ENCODE measurements at regions not wholly inside any gene's neighbourhood (a gene's known extent, or its start where the extent isn't known, plus 50 kb on each side); places are given as distances from the start of the nearest gene placed in this dataset.

DNA sequence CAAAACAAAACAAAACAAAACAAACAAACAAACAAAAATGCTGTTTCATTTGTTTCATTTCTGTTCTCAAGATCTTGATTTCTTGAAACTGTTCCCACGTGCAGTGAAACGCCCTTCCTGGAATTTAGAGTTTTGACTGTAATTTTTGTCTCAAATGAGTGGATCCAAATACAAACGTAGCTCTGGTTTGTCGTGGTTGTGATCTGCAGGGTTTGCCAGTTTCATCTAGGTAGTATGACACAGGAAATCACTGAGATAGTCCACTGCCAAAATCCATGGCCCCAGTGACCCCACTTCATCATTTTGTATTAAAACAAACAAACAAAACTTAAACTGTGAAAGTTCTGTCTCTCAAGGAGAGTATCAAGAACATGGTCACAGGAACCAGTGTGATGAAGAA is 838.6 kb downstream of the BCL11B start:
- Histone ChIP-seq H3K4me3 (ENCODE audit: control insufficient read depth in 1 of 2, extremely low read depth in 1 of 2, low read length in 1 of 2) (no peak overlapping the region), H3K36me3 (ENCODE audit: control insufficient read depth in 2 of 2, extremely low read depth in 1 of 2, insufficient read depth in 1 of 2, low read length in 1 of 2) (no peaks in the 10 kb centered on the region), H3K27ac (ENCODE audit: low read length) (no peak overlapping the region), H3K27me3 (replicated peaks in 1 of 2; ENCODE audit: control insufficient read depth in 2 of 2, extremely low read depth in 1 of 2, insufficient read depth in 2 of 2, low read length in 1 of 2) (no peaks in the 10 kb centered on the region), H3K4me1 (ENCODE audit: control insufficient read depth in 1 of 2, extremely low read depth in 1 of 2, insufficient read depth in 2 of 2, low read length in 2 of 2) (peaks cover 0 to under 1% of the 10 kb centered on the region in 2 experiments), H3K9me3 (peaks cover 7% of the 10 kb centered on the region)
- no CpG with 5 or more reads among the region's 4 CpGs for WGBS (ENCODE audit: insufficient coverage)
- POLR2A ChIA-PET = interaction anchor here in 1 of 2 donors (0.7 kb wide), 1 partner anchor 917 kb away, joined by 3 read pairs; no protein-coding TSS in a partner anchor
- Mint-ChIP-seq H3K9me3 (peaks cover 0 to 15% (median 11%) of the 10 kb centered on the region in 3 donors), H3K27ac (peak overlapping the region; percentile 50 to 68), H3K4me1 (peaks cover 20 to 27% (median 23%) of the 10 kb centered on the region in 3 donors), H3K27me3 (no peaks in the 10 kb centered on the region), H3K4me3 (peak overlapping the region in 1 of 3 donors; percentile 40), H3K36me3 (peaks cover 9% of the 10 kb centered on the region)
- CTCF ChIA-PET = no interaction called here
- ATAC-seq (replicated peaks in 1 of 4) (no peak), DNase-seq (no peak)

- Histone ChIP-seq H3K27me3 (replicated peaks in 1 of 2; ENCODE audit: control insufficient read depth in 2 of 2, extremely low read depth in 1 of 2, insufficient read depth in 2 of 2, low read length in 1 of 2) (no peaks in the 10 kb centered on the region), H3K36me3 (ENCODE audit: control insufficient read depth in 2 of 2, extremely low read depth in 1 of 2, insufficient read depth in 1 of 2, low read length in 1 of 2) (no peaks in the 10 kb centered on the region), H3K4me3 (ENCODE audit: control insufficient read depth in 1 of 2, extremely low read depth in 1 of 2, low read length in 1 of 2) (no peak overlapping the region), H3K4me1 (ENCODE audit: control insufficient read depth in 1 of 2, extremely low read depth in 1 of 2, insufficient read depth in 2 of 2, low read length in 2 of 2) (no peaks in the 10 kb centered on the region), H3K27ac (ENCODE audit: low read length) (no peak overlapping the region), H3K9me3 (peaks cover 7% of the 10 kb centered on the region)
- POLR2A ChIA-PET = interaction anchor here in 1 of 2 donors (0.6 kb wide), 1 partner anchor 295 kb away, joined by 7 read pairs; no protein-coding TSS in a partner anchor
- Mint-ChIP-seq H3K27me3 (no peaks in the 10 kb centered on the region), H3K27ac (no peak overlapping the region), H3K36me3 (peaks cover 14% of the 10 kb centered on the region), H3K4me3 (no peak overlapping the region), H3K9me3 (peaks cover 6 to 26% (median 17%) of the 10 kb centered on the region in 3 donors), H3K4me1 (peaks cover 21 to 28% (median 23%) of the 10 kb centered on the region in 3 donors)
- CTCF ChIA-PET = no interaction called here
- DNase-seq (no peak), ATAC-seq (replicated peaks in 1 of 4) (no peak)
- WGBS (ENCODE audit: insufficient coverage) = no CpG with 5 or more reads among the region's 2 CpGs
These were observed 834.9 kb downstream of the BCL11B start for GRCh38 chr14:98437113-98437512.

DNA sequence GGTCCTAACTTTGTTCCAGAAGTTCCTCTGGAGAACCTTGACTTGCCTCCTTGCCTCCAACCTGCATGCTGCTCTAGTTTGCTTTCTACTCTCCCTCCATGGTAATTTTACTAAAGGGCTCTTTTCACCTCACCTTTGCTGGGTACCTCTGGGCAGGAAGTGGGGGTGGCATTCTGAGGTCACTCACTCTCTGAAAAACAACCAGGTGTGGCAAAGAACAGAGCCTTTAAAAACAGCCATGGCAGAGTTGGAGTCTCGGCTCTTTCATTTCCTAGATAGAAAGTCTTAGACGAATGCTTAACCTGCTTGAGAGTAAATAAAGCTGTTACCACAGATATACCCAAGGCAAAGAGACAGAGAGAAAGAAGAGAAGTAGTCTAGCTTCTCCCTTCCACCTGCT is 827.9 kb downstream of the BCL11B start:
- Histone ChIP-seq H3K27me3 (replicated peaks in 1 of 2; ENCODE audit: control insufficient read depth in 2 of 2, extremely low read depth in 1 of 2, insufficient read depth in 2 of 2, low read length in 1 of 2) (no peaks in the 10 kb centered on the region), H3K9me3 (no peaks in the 10 kb centered on the region), H3K4me1 (ENCODE audit: control insufficient read depth in 1 of 2, extremely low read depth in 1 of 2, insufficient read depth in 2 of 2, low read length in 2 of 2) (peaks cover 16 to 32% of the 10 kb centered on the region in 2 experiments), H3K4me3 (ENCODE audit: control insufficient read depth in 1 of 2, extremely low read depth in 1 of 2, low read length in 1 of 2) (no peak overlapping the region), H3K27ac (ENCODE audit: low read length) (peak overlapping the region; percentile 91), H3K36me3 (ENCODE audit: control insufficient read depth in 2 of 2, extremely low read depth in 1 of 2, insufficient read depth in 1 of 2, low read length in 1 of 2) (no peaks in the 10 kb centered on the region)
- H3K36me3 Mint-ChIP-seq = peaks cover 4% of the 10 kb centered on the region
- ChIA-PET CTCF (interaction anchor here in 1 of 2 donors (0.6 kb wide), 1 partner anchor 369 kb away, joined by 8 read pairs; no protein-coding TSS in a partner anchor), POLR2A (interaction anchor here in 1 of 2 donors (0.6 kb wide), 1 partner anchor 1088 kb away, joined by 7 read pairs; no protein-coding TSS in a partner anchor)
- ATAC-seq (replicated peaks in 1 of 4) (peak; percentile 96 to 99 (median 97)), DNase-seq (peak; percentile 30 to 88 (median 65))
- H3K9me3 Mint-ChIP-seq = peaks cover 6 to 14% (median 11%) of the 10 kb centered on the region in 3 donors
- WGBS (ENCODE audit: insufficient coverage) = no CpG with 5 or more reads among the region's 2 CpGs
- H3K27ac Mint-ChIP-seq = peak overlapping the region; percentile 100
- H3K27me3 Mint-ChIP-seq = no peaks in the 10 kb centered on the region
- H3K4me1 Mint-ChIP-seq = peaks cover 49 to 54% (median 49%) of the 10 kb centered on the region in 3 donors
- H3K4me3 Mint-ChIP-seq = peak overlapping the region; percentile 50 to 74 (median 59)

GRCh38 chr14:98445718-98446117 is 826.3 kb downstream of the BCL11B start:
- H3K4me1 Mint-ChIP-seq = peaks cover 49 to 54% (median 49%) of the 10 kb centered on the region in 3 donors
- Histone ChIP-seq H3K9me3 (no peaks in the 10 kb centered on the region), H3K4me1 (ENCODE audit: control insufficient read depth in 1 of 2, extremely low read depth in 1 of 2, insufficient read depth in 2 of 2, low read length in 2 of 2) (peaks cover 16 to 32% of the 10 kb centered on the region in 2 experiments), H3K36me3 (ENCODE audit: control insufficient read depth in 2 of 2, extremely low read depth in 1 of 2, insufficient read depth in 1 of 2, low read length in 1 of 2) (no peaks in the 10 kb centered on the region), H3K4me3 (ENCODE audit: control insufficient read depth in 1 of 2, extremely low read depth in 1 of 2, low read length in 1 of 2) (no peak overlapping the region), H3K27me3 (replicated peaks in 1 of 2; ENCODE audit: control insufficient read depth in 2 of 2, extremely low read depth in 1 of 2, insufficient read depth in 2 of 2, low read length in 1 of 2) (no peaks in the 10 kb centered on the region), H3K27ac (ENCODE audit: low read length) (peak overlapping the region; percentile 1)
- peak overlapping the region in 1 of 3 donors; percentile 27 for H3K4me3 Mint-ChIP-seq
- ChIA-PET POLR2A (interaction anchor here (0.5 to 0.6 kb wide), 3 partner anchors 164 to 902 kb away, joined by 3 to 4 read pairs (median 4); no protein-coding TSS in a partner anchor), CTCF (interaction anchor here in 1 of 2 donors (0.6 kb wide), 1 partner anchor 75 kb away, joined by 3 read pairs; no protein-coding TSS in a partner anchor)
- no peaks in the 10 kb centered on the region for H3K27me3 Mint-ChIP-seq
- 100% methylated on average over 1 of the region's 2 CpGs for WGBS (ENCODE audit: insufficient coverage)
- ATAC-seq (replicated peaks in 1 of 4) = no peak
- peaks cover 0 to 14% (median under 1%) of the 10 kb centered on the region in 3 donors for H3K9me3 Mint-ChIP-seq
- H3K27ac Mint-ChIP-seq = peak overlapping the region; percentile 100
- no peak for DNase-seq
- H3K36me3 Mint-ChIP-seq = peaks cover under 1% of the 10 kb centered on the region

DNA sequence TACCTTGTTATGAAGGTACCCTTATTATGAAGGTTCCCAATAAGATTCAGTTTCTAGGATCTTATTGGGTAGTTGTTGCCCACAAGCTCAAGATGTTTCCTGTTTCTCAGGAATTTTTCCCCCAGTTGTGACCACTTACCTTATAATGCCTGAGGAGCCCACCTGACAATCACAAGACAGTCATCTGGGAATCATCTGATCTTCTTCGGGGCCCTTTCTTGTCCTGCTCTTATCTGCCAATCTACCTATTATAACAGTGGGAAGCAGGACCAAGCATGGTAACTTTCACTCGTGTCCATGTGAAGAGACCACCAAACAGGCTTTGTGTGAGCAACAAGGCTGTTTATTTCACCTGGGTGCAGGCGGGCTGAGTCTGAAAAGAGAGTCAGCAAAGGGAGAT is 825.5 kb downstream of the BCL11B start:
- Mint-ChIP-seq H3K36me3 (no peaks in the 10 kb centered on the region), H3K27ac (peak overlapping the region in 1 of 2 donors; percentile 100), H3K4me1 (peaks cover 49 to 50% (median 49%) of the 10 kb centered on the region in 3 donors), H3K27me3 (no peaks in the 10 kb centered on the region), H3K9me3 (peaks cover 0 to 14% (median 0%) of the 10 kb centered on the region in 3 donors), H3K4me3 (no peak overlapping the region)
- ATAC-seq (replicated peaks in 1 of 4) (no peak), DNase-seq (no peak)
- H3K9me3 ChIP-seq = no peaks in the 10 kb centered on the region
- H3K4me1 ChIP-seq (ENCODE audit: control insufficient read depth in 1 of 2, extremely low read depth in 1 of 2, insufficient read depth in 2 of 2, low read length in 2 of 2) = peaks cover 16 to 32% of the 10 kb centered on the region in 2 experiments
- no peaks in the 10 kb centered on the region for H3K27me3 ChIP-seq (replicated peaks in 1 of 2; ENCODE audit: control insufficient read depth in 2 of 2, extremely low read depth in 1 of 2, insufficient read depth in 2 of 2, low read length in 1 of 2)
- no peak overlapping the region for H3K27ac ChIP-seq (ENCODE audit: low read length)
- no peaks in the 10 kb centered on the region for H3K36me3 ChIP-seq (ENCODE audit: control insufficient read depth in 2 of 2, extremely low read depth in 1 of 2, insufficient read depth in 1 of 2, low read length in 1 of 2)
- WGBS (ENCODE audit: insufficient coverage) = 100% methylated on average over 1 of the region's 3 CpGs
- ChIA-PET CTCF (no interaction called here), POLR2A (interaction anchor here in 1 of 2 donors (0.6 kb wide), 1 partner anchor 163 kb away, joined by 4 read pairs; no protein-coding TSS in a partner anchor)
- no peak overlapping the region for H3K4me3 ChIP-seq (ENCODE audit: control insufficient read depth in 1 of 2, extremely low read depth in 1 of 2, low read length in 1 of 2)

DNA sequence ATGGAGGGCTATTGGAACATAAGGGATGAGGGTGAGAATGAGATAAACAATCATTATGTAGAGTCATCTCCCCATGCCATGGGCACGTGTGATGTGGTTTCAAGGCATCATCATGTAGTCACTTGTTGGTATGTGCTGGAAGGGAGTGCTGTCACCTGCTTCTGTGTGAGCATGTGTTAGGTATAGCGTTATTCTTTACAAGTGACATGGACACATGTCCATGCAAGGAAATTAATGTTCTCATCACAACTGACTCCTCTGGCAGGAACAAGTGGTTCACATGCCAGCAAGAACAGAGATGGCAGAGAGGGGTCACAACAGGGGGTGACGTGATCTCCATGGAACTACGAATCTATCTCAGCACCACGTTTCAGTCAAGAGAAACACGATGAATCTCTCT is 815.8 kb downstream of the BCL11B start:
- Mint-ChIP-seq H3K9me3 (peaks cover 5 to 8% (median 5%) of the 10 kb centered on the region in 3 donors), H3K4me3 (no peak overlapping the region), H3K4me1 (peaks cover 6 to 11% (median 10%) of the 10 kb centered on the region in 3 donors), H3K27me3 (no peaks in the 10 kb centered on the region), H3K27ac (no peak overlapping the region), H3K36me3 (no peaks in the 10 kb centered on the region)
- Histone ChIP-seq H3K9me3 (no peaks in the 10 kb centered on the region), H3K27ac (ENCODE audit: low read length) (no peak overlapping the region), H3K36me3 (ENCODE audit: control insufficient read depth in 2 of 2, extremely low read depth in 1 of 2, insufficient read depth in 1 of 2, low read length in 1 of 2) (no peaks in the 10 kb centered on the region), H3K4me3 (ENCODE audit: control insufficient read depth in 1 of 2, extremely low read depth in 1 of 2, low read length in 1 of 2) (no peak overlapping the region), H3K4me1 (ENCODE audit: control insufficient read depth in 1 of 2, extremely low read depth in 1 of 2, insufficient read depth in 2 of 2, low read length in 2 of 2) (no peaks in the 10 kb centered on the region), H3K27me3 (replicated peaks in 1 of 2; ENCODE audit: control insufficient read depth in 2 of 2, extremely low read depth in 1 of 2, insufficient read depth in 2 of 2, low read length in 1 of 2) (no peaks in the 10 kb centered on the region)
- POLR2A ChIA-PET = no interaction called here
- DNase-seq = no peak
- no peak for ATAC-seq (replicated peaks in 1 of 4)
- WGBS (ENCODE audit: insufficient coverage) = 93% methylated on average over 5 of the region's 6 CpGs
- CTCF ChIA-PET = no interaction called here
